Activated CD4-positive, alpha-beta T cell treated with anti-CD3 and anti-CD28 coated beads, Interleukin-2, amount 50 U/mL, for 24 hours (primary cell): ENCODE measurements at regions not wholly inside any gene's neighbourhood (a gene's known extent, or its start where the extent isn't known, plus 50 kb on each side); places are given as distances from the start of the nearest gene placed in this dataset.

ENCODE experiments used
- DNase-seq, 2 donors: peaks; one replicate each; pipeline ENCODE4 v3.0.0-alpha.2; 2020; ENCODE audit warnings: low read depth in 1 of 2, low spot score in 1 of 2

DNA sequence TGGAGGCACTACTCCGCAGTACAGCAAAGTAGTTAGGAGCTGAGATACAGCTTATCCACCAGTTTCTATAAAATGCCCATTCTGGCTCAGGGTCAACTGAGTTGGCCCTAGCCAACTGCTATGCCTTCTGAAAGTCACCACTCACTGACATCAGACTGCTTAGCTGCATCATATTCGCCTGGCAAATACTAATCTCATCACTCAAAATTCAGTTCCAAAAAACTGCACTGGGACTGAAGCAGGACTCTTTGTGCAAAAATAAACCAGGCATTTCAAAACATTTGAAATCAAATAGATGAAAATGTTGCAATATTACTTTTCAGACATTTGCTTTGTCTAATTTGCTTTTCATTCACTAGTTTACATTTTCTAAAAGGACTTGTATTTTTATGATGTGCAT, 230.0 kb downstream of the ALDH8A1 start:
- DNase-seq, result no peak

GRCh38 chr6:134719286-134719685, 230.6 kb downstream of the ALDH8A1 start:
- DNase-seq, result no peak

DNA sequence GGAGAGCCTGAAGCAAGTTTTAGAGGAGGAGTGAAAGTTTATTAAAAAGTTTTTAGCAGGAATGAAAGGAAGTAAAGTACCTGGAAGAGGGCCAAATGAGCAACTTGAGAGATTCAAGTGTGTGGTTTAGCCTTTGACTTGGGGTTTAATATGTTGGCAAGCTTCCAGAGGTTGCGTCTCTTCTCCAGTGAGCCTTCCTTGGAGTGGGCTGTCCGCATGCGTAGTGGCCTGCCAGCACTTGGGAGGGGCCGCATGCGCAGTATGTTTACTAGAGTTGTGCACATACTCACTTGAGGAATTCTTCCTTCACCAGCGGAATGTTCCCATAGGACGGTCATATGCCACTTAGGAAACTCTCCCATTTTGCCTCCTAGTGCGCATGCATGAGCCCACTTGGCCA, 235.2 kb downstream of the ALDH8A1 start:
- no peak for DNase-seq

GRCh38 chr6:134714113-134714512, 235.8 kb downstream of the ALDH8A1 start:
- no peak for DNase-seq

- no peak for DNase-seq
Observed at GRCh38 chr6:134712311-134712710, 237.6 kb downstream of the ALDH8A1 start.

GRCh38 chr6:134708079-134708478, 241.8 kb downstream of the ALDH8A1 start:
- no peak for DNase-seq

DNA sequence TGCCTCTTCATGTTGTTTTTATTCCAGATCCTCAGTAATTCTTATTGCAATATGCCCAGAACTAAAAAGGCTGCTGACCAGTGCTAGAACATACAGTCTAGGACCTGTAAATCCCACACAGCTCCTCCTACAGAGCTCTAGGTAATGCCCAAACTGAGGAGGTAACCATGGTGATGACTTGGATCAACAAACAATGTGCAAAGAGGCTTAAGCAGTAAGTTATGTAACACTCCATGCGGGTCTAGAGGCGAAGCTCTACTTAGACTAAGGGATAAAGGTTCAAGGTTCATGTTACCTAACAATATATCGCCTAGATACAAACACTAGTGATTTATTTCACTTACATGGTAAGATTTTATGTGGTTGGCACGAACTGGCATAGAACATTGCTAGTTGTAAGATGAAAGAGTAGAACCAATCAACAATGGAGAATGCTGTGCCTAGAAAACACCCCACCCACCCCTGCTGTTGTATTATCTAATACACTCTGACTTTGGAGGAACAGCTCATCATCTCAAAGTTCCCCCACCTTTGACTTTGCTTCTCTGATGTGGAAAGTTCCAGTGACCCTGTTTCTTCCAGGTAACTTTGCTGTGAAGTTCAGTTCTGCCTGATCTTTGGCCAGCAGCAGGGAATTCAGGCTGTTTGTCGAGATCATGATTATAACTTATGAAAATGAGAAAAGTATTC, 242.4 kb downstream of the ALDH8A1 start:
- no peak for DNase-seq

- no peak for DNase-seq
Observed at GRCh38 chr6:134706806-134707205, 243.1 kb downstream of the ALDH8A1 start.

DNA sequence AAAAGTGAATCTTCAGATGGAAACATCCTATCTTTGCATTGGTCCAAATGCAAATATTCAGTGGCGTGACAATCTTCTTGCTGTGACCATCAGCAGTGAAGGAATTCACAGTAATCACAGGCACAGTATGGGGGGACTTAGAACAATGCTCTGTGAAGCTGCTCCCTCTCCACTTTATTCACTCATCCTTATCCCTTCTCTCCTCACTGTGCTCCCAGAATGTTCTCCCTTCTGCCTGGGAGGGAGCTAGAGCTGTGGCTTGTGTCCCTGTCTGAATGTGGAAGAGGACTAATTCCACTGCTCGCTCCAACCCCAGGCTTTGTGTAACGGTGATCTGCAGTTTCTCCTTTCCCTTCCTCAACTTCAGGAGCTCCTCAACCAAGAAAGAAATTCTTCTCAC, 243.7 kb downstream of the ALDH8A1 start:
- no peak for DNase-seq

- DNase-seq, result no peak
Observed at GRCh38 chr6:134703206-134703605, 246.7 kb downstream of the ALDH8A1 start.

GRCh38 chr6:134702279-134702678, 247.6 kb downstream of the ALDH8A1 start:
- no peak for DNase-seq

- DNase-seq, result no peak
Observed at GRCh38 chr6:134701301-134701700, 248.6 kb downstream of the ALDH8A1 start.

GRCh38 chr6:134698228-134698627, 251.7 kb downstream of the ALDH8A1 start:
- DNase-seq, result no peak

DNA sequence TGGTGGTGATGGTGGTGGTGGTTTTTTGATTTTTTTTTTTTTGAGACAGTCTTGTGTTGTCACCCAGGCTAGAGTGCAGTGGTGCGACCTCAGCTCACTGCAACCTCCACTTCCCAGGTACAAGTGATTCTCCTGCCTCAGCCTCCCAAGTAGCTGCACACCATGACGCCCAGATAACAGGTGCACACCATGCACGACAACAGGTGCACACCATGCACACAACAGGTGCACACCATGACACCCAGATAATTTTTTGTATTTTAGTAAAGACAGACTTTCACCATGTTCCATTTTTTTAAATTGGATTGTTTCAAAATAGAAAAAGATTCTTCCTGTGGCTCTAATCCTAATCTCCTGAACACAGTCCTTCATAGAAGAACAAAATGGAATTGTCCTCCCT, 257.9 kb downstream of the ALDH8A1 start:
- no peak for DNase-seq

DNA sequence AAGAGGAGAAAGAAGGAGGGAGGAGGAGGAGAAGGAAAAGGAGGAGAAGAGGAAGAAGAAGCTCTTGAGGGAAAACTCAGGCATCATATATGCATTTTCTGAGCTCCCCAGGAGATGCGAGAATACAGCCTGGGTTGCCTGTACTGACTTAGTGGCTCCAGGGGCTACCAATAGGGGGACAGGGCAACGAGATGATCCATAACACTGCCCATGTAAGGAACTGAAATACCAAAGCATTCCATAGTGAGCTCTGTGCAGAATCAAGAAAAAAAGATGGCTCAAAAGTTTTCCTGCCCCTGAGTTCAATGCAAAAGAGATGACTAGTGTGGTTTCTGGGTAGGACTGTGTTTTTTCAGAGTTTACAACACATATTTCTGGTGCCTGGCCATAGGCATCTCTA, 258.7 kb downstream of the ALDH8A1 start:
- no peak for DNase-seq

- DNase-seq, result no peak
Observed at GRCh38 chr6:134690048-134690447, 259.9 kb downstream of the ALDH8A1 start.

DNA sequence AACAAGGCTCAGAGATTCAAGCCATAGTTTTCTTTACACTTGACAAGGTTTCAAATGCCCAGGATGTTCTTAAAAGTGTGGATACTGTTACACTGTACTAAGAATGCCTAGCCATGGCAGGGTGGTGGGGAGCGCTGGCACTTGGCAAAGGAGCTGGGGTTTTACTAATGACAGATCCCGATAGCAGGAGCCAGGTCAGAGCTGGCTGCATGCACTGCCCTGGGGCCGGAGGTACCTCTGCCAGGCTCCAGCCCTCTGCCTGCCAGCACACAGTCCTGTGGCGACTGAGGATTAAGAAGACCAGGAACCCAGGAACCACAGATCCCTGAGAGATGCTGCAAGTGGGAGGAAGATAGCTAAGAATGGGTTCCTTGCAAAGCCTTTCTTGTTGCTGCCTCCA, 260.3 kb downstream of the ALDH8A1 start:
- no peak for DNase-seq

GRCh38 chr6:134689177-134689576, 260.7 kb downstream of the ALDH8A1 start:
- no peak for DNase-seq

DNA sequence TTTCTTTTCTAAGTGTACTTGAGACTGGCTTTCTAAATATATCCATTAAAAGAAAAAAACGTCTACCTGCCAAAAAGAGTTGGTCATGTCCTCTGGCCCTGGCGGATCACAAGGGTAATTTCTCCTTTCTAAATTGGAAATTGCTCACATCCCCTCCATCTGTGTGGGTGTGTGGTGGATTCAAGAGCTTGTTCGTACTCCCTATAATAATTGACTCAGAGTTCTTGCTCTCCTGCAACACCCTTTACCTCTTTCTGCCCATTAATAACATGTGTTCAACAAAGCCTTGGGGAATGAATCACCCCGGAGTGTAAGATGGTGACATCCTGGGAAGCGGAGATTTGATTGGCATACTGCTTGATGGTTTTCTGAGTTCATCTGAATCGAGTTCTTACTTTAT, 263.8 kb downstream of the ALDH8A1 start:
- DNase-seq, result no peak

- no peak for DNase-seq
Observed at GRCh38 chr6:134684423-134684795, 265.5 kb downstream of the ALDH8A1 start.

GRCh38 chr6:134683783-134684422, 266.0 kb downstream of the ALDH8A1 start:
- no peak for DNase-seq

DNA sequence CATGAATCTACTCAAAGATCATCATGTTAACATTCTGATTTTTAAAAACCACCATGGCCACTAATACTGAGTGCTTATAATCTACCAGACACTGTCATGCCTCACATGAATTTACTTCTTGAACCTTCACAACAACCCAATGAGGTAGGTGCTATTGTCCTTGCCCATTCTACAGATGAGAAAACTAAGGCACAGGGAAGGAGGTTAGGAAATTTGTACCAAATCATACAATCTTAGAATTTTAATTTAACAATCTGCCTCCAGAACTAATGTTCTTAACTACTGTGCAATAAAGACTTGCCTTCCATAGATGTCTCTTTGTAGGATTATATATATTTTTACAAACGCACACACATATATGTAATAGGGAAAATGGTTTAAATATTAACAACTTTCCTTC, 269.5 kb downstream of the ALDH8A1 start:
- no peak for DNase-seq

DNA sequence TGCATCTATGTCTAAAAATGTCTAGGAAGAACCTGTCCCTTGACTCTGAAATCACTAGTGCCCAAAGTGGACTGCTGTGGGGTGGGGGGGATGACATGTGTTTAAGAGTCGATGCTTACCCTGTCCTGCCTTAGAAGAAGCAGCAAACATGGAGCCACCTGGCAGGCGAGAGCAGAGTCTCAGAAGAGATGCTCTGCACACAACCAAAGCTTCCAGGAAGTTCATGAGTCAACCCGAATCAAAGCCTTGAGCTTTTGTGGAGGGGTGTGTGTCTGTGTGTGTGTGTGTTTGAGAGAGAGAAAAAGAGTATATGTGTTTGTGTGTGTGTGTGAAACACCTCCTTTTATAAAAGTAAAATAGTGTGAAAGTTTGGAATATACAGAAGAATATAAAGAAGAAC, 269.9 kb downstream of the ALDH8A1 start:
- DNase-seq, result no peak
